Endothelial cell (in vitro differentiated cells): ENCODE measurements at regions not wholly inside any gene's neighbourhood (a gene's known extent, or its start where the extent isn't known, plus 50 kb on each side); places are given as distances from the start of the nearest gene placed in this dataset.

ENCODE experiments used
- DNase-seq: peaks from one replicate; pipeline ENCODE4 v3.0.0; 2021; ENCODE audit warnings: low spot score
- H3K27ac Mint-ChIP-seq: one replicate; pipeline ENCODE4 v1.8.0; 2021; ENCODE audit warnings: mixed read lengths, inconsistent platforms; ENCODE audit not compliant: unreplicated experiment
- H3K27me3 Mint-ChIP-seq: one replicate; pipeline ENCODE4 v1.8.0; 2021; ENCODE audit warnings: mild to moderate bottlenecking, moderate library complexity, mixed read lengths, inconsistent platforms; ENCODE audit not compliant: unreplicated experiment
- H3K36me3 Mint-ChIP-seq: one replicate; pipeline ENCODE4 v1.8.0; 2021; ENCODE audit warnings: mild to moderate bottlenecking, low read depth, mixed read lengths, inconsistent platforms; ENCODE audit not compliant: unreplicated experiment
- H3K4me1 Mint-ChIP-seq: one replicate; pipeline ENCODE4 v1.8.0; 2021; ENCODE audit warnings: mild to moderate bottlenecking, mixed read lengths, inconsistent platforms; ENCODE audit not compliant: unreplicated experiment
- H3K4me3 Mint-ChIP-seq: one replicate; pipeline ENCODE4 v1.8.0; 2021; ENCODE audit warnings: mild to moderate bottlenecking, mixed read lengths, inconsistent platforms; ENCODE audit not compliant: unreplicated experiment
- H3K9me3 Mint-ChIP-seq: one replicate; pipeline ENCODE4 v1.8.0; 2021; ENCODE audit warnings: mixed read lengths, inconsistent platforms; ENCODE audit not compliant: unreplicated experiment
- CTCF ChIP-seq: fragments of 200-600 bp; sonication (generic); IDR thresholded peaks from one replicate; pipeline ENCODE4 v1.5.0; 2021; ENCODE audit warnings: antibody characterized with exemption; ENCODE audit not compliant: unreplicated experiment

- H3K4me3 Mint-ChIP-seq, result no peak overlapping the region
- H3K27me3 Mint-ChIP-seq, result peaks cover 5% of the 10 kb centered on the region
- H3K9me3 Mint-ChIP-seq, result no peaks in the 10 kb centered on the region
- no peak overlapping the region for H3K27ac Mint-ChIP-seq
- H3K36me3 Mint-ChIP-seq, result peaks cover 4% of the 10 kb centered on the region
- DNase-seq, result no peak
- TF ChIP-seq CTCF, result no peak
- H3K4me1 Mint-ChIP-seq, result no peaks in the 10 kb centered on the region
Observed at GRCh38 chr7:98514211-98515031, 102.7 kb upstream of the NPTX2 start.

GRCh38 chr7:98511175-98511574 is 105.9 kb upstream of the NPTX2 start:
- no peak overlapping the region for H3K4me3 Mint-ChIP-seq
- H3K27me3 Mint-ChIP-seq, result peaks cover 5% of the 10 kb centered on the region
- H3K27ac Mint-ChIP-seq, result no peak overlapping the region
- H3K36me3 Mint-ChIP-seq, result peaks cover 4% of the 10 kb centered on the region
- no peak for DNase-seq
- no peaks in the 10 kb centered on the region for H3K9me3 Mint-ChIP-seq
- no peak for TF ChIP-seq CTCF
- H3K4me1 Mint-ChIP-seq, result no peaks in the 10 kb centered on the region

- H3K9me3 Mint-ChIP-seq, result no peaks in the 10 kb centered on the region
Observed at GRCh38 chr7:98509836-98510235, 107.2 kb upstream of the NPTX2 start.

GRCh38 chr7:98506471-98506870 is 105.6 kb upstream of the BAIAP2L1 start:
- Mint-ChIP-seq H3K27ac (no peak overlapping the region), H3K27me3 (no peaks in the 10 kb centered on the region), H3K4me1 (no peaks in the 10 kb centered on the region), H3K4me3 (no peak overlapping the region), H3K9me3 (no peaks in the 10 kb centered on the region), H3K36me3 (no peaks in the 10 kb centered on the region)
- no peak for DNase-seq
- TF ChIP-seq CTCF, result no peak

More at GRCh38 chr7:98509836-98510235, 107.2 kb upstream of the NPTX2 start:
- Mint-ChIP-seq H3K27ac (no peak overlapping the region), H3K36me3 (peaks cover 4% of the 10 kb centered on the region), H3K27me3 (peaks cover 5% of the 10 kb centered on the region), H3K4me1 (no peaks in the 10 kb centered on the region), H3K4me3 (no peak overlapping the region)
- TF ChIP-seq CTCF, result no peak
- no peak for DNase-seq

GRCh38 chr7:98500764-98501163 is 99.9 kb upstream of the BAIAP2L1 start:
- DNase-seq, result no peak
- Mint-ChIP-seq H3K9me3 (no peaks in the 10 kb centered on the region), H3K27ac (no peak overlapping the region), H3K4me1 (no peaks in the 10 kb centered on the region), H3K4me3 (no peak overlapping the region), H3K27me3 (peaks cover 7% of the 10 kb centered on the region), H3K36me3 (peaks cover 4% of the 10 kb centered on the region)
- TF ChIP-seq CTCF, result no peak
